ENCODE measurements at regions not wholly inside any gene's neighbourhood (a gene's known extent, or its start where the extent isn't known, plus 50 kb on each side); places are given as distances from the start of the nearest gene placed in this dataset.
"Not testable (repeated sequence)": the region's sequence is repeated elsewhere in the genome, so short reads cannot be mapped to it uniquely, and the experiment has no call there.

GRCh38 chr16:35598696-35599332 is 2139.4 kb downstream of the TP53TG3F start:
- no peak overlapping the region for H3K4me3 ChIP-seq
- intact Hi-C loops (cut with DNase I) = no loop called here
- 60% methylated on average over 9 of the region's 9 CpGs for WGBS (ENCODE audit: insufficient coverage, low coverage, low lambda C conversion rate, missing lambda C conversion rate)
- TF ChIP-seq CTCF (IDR thresholded peaks at IDR 0.05) (no peak), POLR2A (IDR thresholded peaks at IDR 0.05) (no peak)
- no peaks in the 10 kb centered on the region for H3K27me3 ChIP-seq
- ATAC-seq (no peak), DNase-seq (no peak)
- H3K9me3 ChIP-seq = no peaks in the 10 kb centered on the region
- H3K27ac ChIP-seq = no peak overlapping the region
- no peaks in the 10 kb centered on the region for H3K4me1 ChIP-seq
- H3K36me3 ChIP-seq = no peaks in the 10 kb centered on the region

GRCh38 chr16:35599429-35600160 is 2140.2 kb downstream of the TP53TG3F start:
- no peaks in the 10 kb centered on the region for H3K36me3 ChIP-seq
- intact Hi-C loops (cut with DNase I) = no loop called here
- no peak overlapping the region for H3K4me3 ChIP-seq
- H3K27ac ChIP-seq = no peak overlapping the region
- 56% methylated on average over 6 of the region's 6 CpGs for WGBS (ENCODE audit: insufficient coverage, low coverage, low lambda C conversion rate, missing lambda C conversion rate)
- TF ChIP-seq POLR2A (IDR thresholded peaks at IDR 0.05) = no peak
- TF ChIP-seq CTCF (IDR thresholded peaks at IDR 0.05) = no peak
- H3K4me1 ChIP-seq = no peaks in the 10 kb centered on the region
- H3K27me3 ChIP-seq = no peaks in the 10 kb centered on the region
- ATAC-seq = no peak
- no peaks in the 10 kb centered on the region for H3K9me3 ChIP-seq
- no peak for DNase-seq

- ATAC-seq; intact Hi-C loops (cut with DNase I): not testable (repeated sequence)
- WGBS (ENCODE audit: insufficient coverage, low coverage, low lambda C conversion rate, missing lambda C conversion rate) = 58% methylated on average over 2 of the region's 2 CpGs
Measured at GRCh38 chr16:35600161-35600555, 2140.7 kb downstream of the TP53TG3F start.

GRCh38 chr16:35602116-35602515 is 2142.7 kb downstream of the TP53TG3F start:
- TF ChIP-seq POLR2A (IDR thresholded peaks at IDR 0.05) = no peak
- Histone ChIP-seq H3K9me3 (no peaks in the 10 kb centered on the region), H3K4me1 (no peaks in the 10 kb centered on the region), H3K4me3 (no peak overlapping the region), H3K36me3 (no peaks in the 10 kb centered on the region), H3K27ac (no peak overlapping the region), H3K27me3 (no peaks in the 10 kb centered on the region)
- ATAC-seq (no peak), DNase-seq (no peak)
- intact Hi-C loops (cut with DNase I) = no loop called here

More at GRCh38 chr16:35600161-35600555, 2140.7 kb downstream of the TP53TG3F start:
- H3K4me3 ChIP-seq, DNase-seq, H3K9me3 ChIP-seq, H3K36me3 ChIP-seq, H3K27ac ChIP-seq, H3K27me3 ChIP-seq, H3K4me1 ChIP-seq: not testable (repeated sequence)

- H3K9me3 ChIP-seq; H3K4me1 ChIP-seq; intact Hi-C loops (cut with DNase I); H3K36me3 ChIP-seq; DNase-seq; H3K27me3 ChIP-seq; H3K27ac ChIP-seq; ATAC-seq; H3K4me3 ChIP-seq: not testable (repeated sequence)
- 72% methylated on average over 5 of the region's 5 CpGs for WGBS (ENCODE audit: insufficient coverage, low coverage, low lambda C conversion rate, missing lambda C conversion rate)
Measured at GRCh38 chr16:35603371-35603770, 2144.0 kb downstream of the TP53TG3F start.

- H3K4me1 ChIP-seq = no peaks in the 10 kb centered on the region
- no peaks in the 10 kb centered on the region for H3K36me3 ChIP-seq
- ATAC-seq (no peak), DNase-seq (no peak)
- H3K27me3 ChIP-seq = no peaks in the 10 kb centered on the region
- no peaks in the 10 kb centered on the region for H3K9me3 ChIP-seq
- WGBS (ENCODE audit: insufficient coverage, low coverage, low lambda C conversion rate, missing lambda C conversion rate) = 30% methylated on average over 1 of the region's 1 CpG
- TF ChIP-seq CTCF (IDR thresholded peaks at IDR 0.05) (no peak), POLR2A (IDR thresholded peaks at IDR 0.05) (no peak)
- intact Hi-C loops (cut with DNase I) = no loop called here
- H3K27ac ChIP-seq = no peak overlapping the region
- no peak overlapping the region for H3K4me3 ChIP-seq
Measured at GRCh38 chr16:35605921-35606320, 2146.5 kb downstream of the TP53TG3F start.

GRCh38 chr16:35614883-35615282 is 2155.5 kb downstream of the TP53TG3F start:
- H3K27ac ChIP-seq; H3K4me1 ChIP-seq; H3K9me3 ChIP-seq; DNase-seq; ATAC-seq; intact Hi-C loops (cut with DNase I); H3K27me3 ChIP-seq; H3K36me3 ChIP-seq; H3K4me3 ChIP-seq: not testable (repeated sequence)
- 36% methylated on average over 2 of the region's 2 CpGs for WGBS (ENCODE audit: insufficient coverage, low coverage, low lambda C conversion rate, missing lambda C conversion rate)

GRCh38 chr16:35619176-35619575 is 2159.8 kb downstream of the TP53TG3F start:
- H3K27me3 ChIP-seq; DNase-seq; ATAC-seq; H3K27ac ChIP-seq; H3K4me3 ChIP-seq; H3K4me1 ChIP-seq; H3K36me3 ChIP-seq; H3K9me3 ChIP-seq; intact Hi-C loops (cut with DNase I): not testable (repeated sequence)

Measured in right lobe of liver (tissue), 6 donors.